ENCODE measurements at regions not wholly inside any gene's neighbourhood (a gene's known extent, or its start where the extent isn't known, plus 50 kb on each side); places are given as distances from the start of the nearest gene placed in this dataset.

DNA sequence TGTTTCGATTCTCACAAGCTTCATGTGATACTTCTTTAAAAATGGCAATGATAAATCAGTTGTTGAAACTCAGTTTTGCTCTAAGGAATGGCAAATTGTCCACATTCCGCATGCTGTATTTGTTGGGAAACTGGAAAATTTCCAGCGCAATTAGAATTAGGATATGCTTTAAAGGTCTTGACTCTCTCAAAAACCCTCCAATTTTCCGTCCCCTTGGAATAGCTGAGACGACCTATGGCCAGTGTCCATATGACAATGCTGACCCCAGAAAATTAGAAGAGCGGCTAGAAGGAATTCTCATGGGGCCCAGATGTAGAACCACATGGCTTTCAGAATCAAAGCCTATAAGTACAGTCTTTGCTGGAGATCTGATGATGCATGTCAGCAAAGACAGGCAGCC, 170.8 kb downstream of the TMEM18 start:
- no peaks in the 10 kb centered on the region for H3K36me3 Mint-ChIP-seq (ENCODE audit: low read depth)
- H3K27me3 Mint-ChIP-seq (ENCODE audit: low read depth): no peaks in the 10 kb centered on the region
- DNase-seq: no peak
- no peaks in the 10 kb centered on the region for H3K4me1 Mint-ChIP-seq (ENCODE audit: low read depth)
- no peak overlapping the region for H3K4me3 Mint-ChIP-seq
- no peaks in the 10 kb centered on the region for H3K9me3 Mint-ChIP-seq
- H3K27ac Mint-ChIP-seq: no peak overlapping the region
- intact Hi-C loops (cut with micrococcal nuclease): no loop called here
- CTCF ChIA-PET: no interaction called here

DNA sequence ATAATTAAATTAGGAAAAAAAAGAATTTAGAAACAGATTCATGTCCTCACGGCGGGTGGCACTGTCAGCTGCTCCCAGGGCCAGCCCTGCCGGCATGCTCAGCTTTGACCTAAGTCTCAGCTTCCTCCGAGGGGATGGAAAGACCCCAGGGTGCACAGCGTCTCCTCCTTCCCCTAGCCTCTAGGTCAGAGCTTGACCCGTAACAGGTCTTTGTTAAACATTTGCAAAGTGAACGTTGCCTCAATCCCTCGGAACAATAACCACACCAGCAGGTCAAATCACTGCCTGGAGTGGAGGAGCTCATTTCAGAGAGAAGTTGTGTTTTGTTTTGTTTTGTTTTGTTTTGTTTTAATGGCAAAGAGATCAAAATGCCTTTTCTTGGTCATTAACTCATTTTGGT, 171.3 kb downstream of the TMEM18 start:
- Mint-ChIP-seq H3K9me3 (no peaks in the 10 kb centered on the region), H3K4me3 (no peak overlapping the region), H3K4me1 (ENCODE audit: low read depth) (no peaks in the 10 kb centered on the region), H3K27ac (no peak overlapping the region), H3K36me3 (ENCODE audit: low read depth) (no peaks in the 10 kb centered on the region), H3K27me3 (ENCODE audit: low read depth) (no peaks in the 10 kb centered on the region)
- DNase-seq: no peak
- CTCF ChIA-PET: no interaction called here
- intact Hi-C loops (cut with micrococcal nuclease): no loop called here

- no peak overlapping the region for H3K27ac Mint-ChIP-seq
- H3K4me1 Mint-ChIP-seq (ENCODE audit: low read depth): no peaks in the 10 kb centered on the region
- H3K36me3 Mint-ChIP-seq (ENCODE audit: low read depth): no peaks in the 10 kb centered on the region
- no peak overlapping the region for H3K4me3 Mint-ChIP-seq
- no peak for DNase-seq
- H3K27me3 Mint-ChIP-seq (ENCODE audit: low read depth): peaks cover 4% of the 10 kb centered on the region
- intact Hi-C loops (cut with micrococcal nuclease): no loop called here
- no peaks in the 10 kb centered on the region for H3K9me3 Mint-ChIP-seq
- CTCF ChIA-PET: interaction anchor here (0.7 kb wide), 1 partner anchor 76 kb away, joined by 4 read pairs; no protein-coding TSS in a partner anchor
Observed at GRCh38 chr2:503288-503999, 173.8 kb downstream of the TMEM18 start.

DNA sequence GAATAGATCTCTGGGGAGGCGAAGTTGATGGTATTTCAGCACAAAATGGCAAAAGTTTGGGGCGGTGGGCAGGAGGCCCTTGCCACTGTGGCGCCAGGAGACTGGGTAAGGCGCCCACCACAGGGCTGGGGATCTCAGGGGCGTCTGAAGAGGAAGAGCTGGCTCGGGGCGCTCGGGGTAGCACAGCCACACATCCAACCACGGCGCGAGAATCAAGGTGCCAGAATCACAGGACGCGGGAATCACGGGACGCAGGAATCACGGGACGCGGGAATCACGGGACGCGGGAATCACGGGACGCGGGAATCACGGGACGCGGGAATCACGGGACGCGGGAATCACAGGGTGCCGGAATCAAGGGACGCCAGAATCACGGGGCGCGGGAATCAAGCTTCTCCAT, 174.4 kb downstream of the TMEM18 start:
- H3K27me3 Mint-ChIP-seq (ENCODE audit: low read depth): peaks cover 4% of the 10 kb centered on the region
- H3K4me1 Mint-ChIP-seq (ENCODE audit: low read depth): no peaks in the 10 kb centered on the region
- intact Hi-C loops (cut with micrococcal nuclease): no loop called here
- H3K27ac Mint-ChIP-seq: no peak overlapping the region
- DNase-seq: no peak
- CTCF ChIA-PET: interaction anchor here (0.7 kb wide), 1 partner anchor 76 kb away, joined by 4 read pairs; no protein-coding TSS in a partner anchor
- no peaks in the 10 kb centered on the region for H3K9me3 Mint-ChIP-seq
- no peak overlapping the region for H3K4me3 Mint-ChIP-seq
- H3K36me3 Mint-ChIP-seq (ENCODE audit: low read depth): no peaks in the 10 kb centered on the region

DNA sequence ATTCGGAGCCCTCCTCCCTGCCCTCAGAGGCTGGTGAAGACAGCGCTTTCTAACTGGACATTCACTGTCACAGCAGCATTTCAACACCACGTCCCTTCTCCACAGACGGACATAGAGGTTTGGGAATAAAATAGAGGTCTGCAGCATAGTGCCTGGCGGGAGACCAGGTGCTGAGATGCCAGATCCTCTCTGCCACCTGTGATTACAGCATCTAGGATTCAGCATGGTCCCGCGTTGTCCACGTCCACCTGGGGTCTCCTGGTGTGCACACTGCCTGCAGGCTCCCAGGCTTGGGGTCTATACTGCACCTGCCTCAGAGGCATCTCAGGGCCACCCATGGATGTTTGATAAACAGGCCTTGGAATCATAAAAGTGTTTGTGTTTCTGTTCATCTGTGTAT, 175.5 kb downstream of the TMEM18 start:
- peaks cover 8% of the 10 kb centered on the region for H3K27me3 Mint-ChIP-seq (ENCODE audit: low read depth)
- no peak for DNase-seq
- no peaks in the 10 kb centered on the region for H3K36me3 Mint-ChIP-seq (ENCODE audit: low read depth)
- H3K4me3 Mint-ChIP-seq: no peak overlapping the region
- CTCF ChIA-PET: interaction anchor here (0.8 kb wide), 1 partner anchor 58 kb away, joined by 3 read pairs; no protein-coding TSS in a partner anchor
- no peaks in the 10 kb centered on the region for H3K9me3 Mint-ChIP-seq
- intact Hi-C loops (cut with micrococcal nuclease): no loop called here
- no peak overlapping the region for H3K27ac Mint-ChIP-seq
- H3K4me1 Mint-ChIP-seq (ENCODE audit: low read depth): no peaks in the 10 kb centered on the region

DNA sequence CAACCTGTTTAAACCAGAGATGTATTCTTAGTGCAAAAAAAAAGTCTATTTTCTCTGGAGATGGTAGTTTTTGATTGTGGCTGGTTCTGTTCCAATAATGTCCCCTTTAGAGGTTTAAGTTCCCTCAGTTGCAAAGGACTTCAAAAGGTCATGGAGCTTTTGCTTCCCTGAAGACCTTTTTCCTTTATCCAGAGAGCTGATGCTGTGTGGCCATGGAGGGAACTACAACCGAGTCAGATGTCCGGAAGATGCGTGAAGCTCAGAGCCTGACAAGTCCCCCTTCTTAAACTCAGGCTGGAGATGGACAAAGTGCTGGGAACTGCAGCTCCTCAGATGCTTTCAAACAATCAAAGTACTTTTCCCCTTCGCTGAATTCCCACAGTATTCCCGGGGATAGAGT, 176.1 kb downstream of the TMEM18 start:
- Mint-ChIP-seq H3K36me3 (ENCODE audit: low read depth) (no peaks in the 10 kb centered on the region), H3K27ac (no peak overlapping the region), H3K4me1 (ENCODE audit: low read depth) (no peaks in the 10 kb centered on the region), H3K27me3 (ENCODE audit: low read depth) (peaks cover 8% of the 10 kb centered on the region), H3K4me3 (no peak overlapping the region), H3K9me3 (no peaks in the 10 kb centered on the region)
- intact Hi-C loops (cut with micrococcal nuclease): no loop called here
- no peak for DNase-seq
- CTCF ChIA-PET: interaction anchor here (0.8 kb wide), 1 partner anchor 58 kb away, joined by 3 read pairs; no protein-coding TSS in a partner anchor

DNA sequence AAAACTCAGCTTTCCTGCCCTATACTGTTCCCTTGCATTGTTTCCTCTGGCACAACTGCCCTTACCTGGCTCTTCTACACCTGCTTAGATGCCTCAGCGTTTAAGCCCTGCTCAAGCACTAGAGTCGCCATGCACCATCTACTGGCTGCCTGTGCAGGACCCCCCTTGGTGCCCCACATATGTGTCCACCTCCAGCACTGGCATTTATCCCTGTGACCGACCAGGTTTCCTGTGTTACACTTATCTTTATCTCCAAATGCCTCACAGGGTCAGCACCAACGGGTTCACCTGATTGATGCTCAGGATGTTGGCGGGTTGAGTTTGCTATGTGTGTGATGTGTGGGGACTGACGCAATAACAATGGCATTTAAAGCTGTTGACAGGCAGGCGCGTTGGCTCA, 177.5 kb downstream of the TMEM18 start:
- no peak for DNase-seq
- intact Hi-C loops (cut with micrococcal nuclease): no loop called here
- no peaks in the 10 kb centered on the region for H3K36me3 Mint-ChIP-seq (ENCODE audit: low read depth)
- no peak overlapping the region for H3K4me3 Mint-ChIP-seq
- no peak overlapping the region for H3K27ac Mint-ChIP-seq
- no peaks in the 10 kb centered on the region for H3K9me3 Mint-ChIP-seq
- H3K4me1 Mint-ChIP-seq (ENCODE audit: low read depth): no peaks in the 10 kb centered on the region
- CTCF ChIA-PET: no interaction called here
- H3K27me3 Mint-ChIP-seq (ENCODE audit: low read depth): peaks cover 10% of the 10 kb centered on the region

DNA sequence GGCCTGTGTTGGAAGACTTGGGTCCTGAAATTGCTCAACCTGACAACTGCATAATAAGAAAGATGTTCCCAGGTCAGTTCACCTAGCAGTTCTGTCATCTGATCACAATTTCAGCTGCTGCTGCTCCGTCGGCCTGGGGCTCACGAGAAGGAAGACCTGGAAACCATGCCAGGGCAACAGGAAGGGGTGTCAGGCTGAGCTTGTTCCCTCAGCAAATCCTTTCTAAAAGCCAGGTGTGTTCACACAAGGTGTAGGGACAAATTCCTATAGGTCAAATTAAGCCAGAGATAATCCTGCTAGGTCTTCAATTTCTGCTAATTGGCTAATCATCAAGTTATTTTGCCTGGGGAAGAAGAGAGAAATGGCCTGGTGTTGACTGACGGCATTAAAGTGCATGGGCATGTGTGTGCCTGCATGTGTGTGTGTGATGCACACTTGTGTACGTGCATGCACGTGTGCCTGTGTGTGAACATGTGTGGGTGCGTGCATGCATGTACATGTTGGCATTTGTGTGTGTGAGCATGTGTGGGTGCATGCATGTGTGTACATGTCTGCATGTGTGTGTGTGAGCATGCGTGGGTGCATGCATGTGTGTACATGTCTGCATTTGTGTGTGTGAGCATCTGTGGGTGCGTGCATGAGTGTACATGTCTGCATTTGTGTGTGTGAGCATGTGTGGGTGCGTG, 178.6 kb downstream of the TMEM18 start:
- no peak for DNase-seq
- no peak overlapping the region for H3K4me3 Mint-ChIP-seq
- H3K27ac Mint-ChIP-seq: no peak overlapping the region
- no peaks in the 10 kb centered on the region for H3K4me1 Mint-ChIP-seq (ENCODE audit: low read depth)
- CTCF ChIA-PET: no interaction called here
- intact Hi-C loops (cut with micrococcal nuclease): no loop called here
- peaks cover 10% of the 10 kb centered on the region for H3K27me3 Mint-ChIP-seq (ENCODE audit: low read depth)
- H3K9me3 Mint-ChIP-seq: no peaks in the 10 kb centered on the region
- H3K36me3 Mint-ChIP-seq (ENCODE audit: low read depth): no peaks in the 10 kb centered on the region

DNA sequence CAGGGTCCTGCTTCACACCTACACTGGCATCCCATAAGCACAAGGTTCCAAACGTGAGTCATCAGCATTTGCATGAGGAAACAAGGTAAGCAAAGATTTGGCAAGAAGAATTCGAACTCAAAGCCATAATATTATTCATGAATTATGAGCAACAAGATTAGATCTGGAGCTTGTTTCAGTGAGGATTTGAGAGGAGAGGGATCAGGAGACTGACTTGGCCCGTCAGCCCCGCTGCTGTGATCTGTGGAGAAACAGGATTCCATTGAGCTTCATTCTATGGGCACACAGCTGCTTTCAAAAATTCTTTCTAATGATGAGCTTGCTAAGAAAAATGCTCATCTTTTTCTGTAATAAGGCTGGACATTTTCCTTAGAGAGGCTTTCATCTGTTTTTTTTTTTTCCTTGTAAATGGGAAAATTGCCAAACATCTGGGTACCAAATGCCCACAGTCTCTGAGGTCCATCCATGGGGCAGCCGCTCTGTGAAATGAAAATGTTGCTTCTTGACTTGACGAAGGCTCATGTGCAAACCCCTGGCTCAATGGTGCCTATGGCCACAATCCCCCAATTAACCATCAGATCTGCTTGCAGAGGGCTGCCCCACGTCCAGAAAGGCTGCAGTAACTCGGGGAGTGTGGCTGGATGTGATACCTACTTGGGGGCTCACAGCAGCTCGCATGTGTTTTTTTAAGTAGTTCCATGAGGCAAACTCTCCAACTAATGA, 179.3 kb downstream of the TMEM18 start:
- no peaks in the 10 kb centered on the region for H3K4me1 Mint-ChIP-seq (ENCODE audit: low read depth)
- no peaks in the 10 kb centered on the region for H3K9me3 Mint-ChIP-seq
- CTCF ChIA-PET: interaction anchor here (0.6 kb wide), 1 partner anchor 32 kb away, joined by 3 read pairs; no protein-coding TSS in a partner anchor
- intact Hi-C loops (cut with micrococcal nuclease): no loop called here
- H3K27me3 Mint-ChIP-seq (ENCODE audit: low read depth): peaks cover 10% of the 10 kb centered on the region
- DNase-seq: no peak
- H3K27ac Mint-ChIP-seq: no peak overlapping the region
- H3K4me3 Mint-ChIP-seq: no peak overlapping the region
- no peaks in the 10 kb centered on the region for H3K36me3 Mint-ChIP-seq (ENCODE audit: low read depth)

DNA sequence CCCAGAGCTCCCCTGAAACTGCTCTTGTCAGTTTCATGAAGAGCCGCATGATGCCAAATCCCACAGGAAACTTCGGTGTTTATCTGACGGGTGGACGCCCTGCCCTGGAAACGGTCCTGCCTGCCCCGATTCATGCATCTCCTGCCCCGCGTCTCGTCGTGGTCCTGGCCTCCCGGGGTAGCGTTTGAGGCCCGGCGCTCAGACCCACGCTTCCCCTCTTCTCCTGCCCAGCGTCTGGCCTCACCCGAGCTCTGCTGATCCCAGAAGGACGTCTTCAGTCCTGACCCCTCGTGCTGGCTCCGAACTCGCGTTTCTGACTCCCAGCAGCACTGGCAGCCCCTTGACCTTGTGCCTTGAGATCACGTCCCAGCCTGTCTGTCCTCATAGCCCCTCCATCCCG, 180.5 kb downstream of the TMEM18 start:
- Mint-ChIP-seq H3K27ac (no peak overlapping the region), H3K4me3 (no peak overlapping the region), H3K36me3 (ENCODE audit: low read depth) (no peaks in the 10 kb centered on the region), H3K9me3 (no peaks in the 10 kb centered on the region), H3K27me3 (ENCODE audit: low read depth) (peaks cover 14% of the 10 kb centered on the region), H3K4me1 (ENCODE audit: low read depth) (no peaks in the 10 kb centered on the region)
- intact Hi-C loops (cut with micrococcal nuclease): no loop called here
- no peak for DNase-seq
- CTCF ChIA-PET: no interaction called here

- no peaks in the 10 kb centered on the region for H3K4me1 Mint-ChIP-seq (ENCODE audit: low read depth)
- intact Hi-C loops (cut with micrococcal nuclease): no loop called here
- CTCF ChIA-PET: no interaction called here
- DNase-seq: no peak
- H3K27ac Mint-ChIP-seq: no peak overlapping the region
- H3K27me3 Mint-ChIP-seq (ENCODE audit: low read depth): peaks cover 14% of the 10 kb centered on the region
- H3K36me3 Mint-ChIP-seq (ENCODE audit: low read depth): no peaks in the 10 kb centered on the region
- H3K4me3 Mint-ChIP-seq: no peak overlapping the region
- no peaks in the 10 kb centered on the region for H3K9me3 Mint-ChIP-seq
Observed at GRCh38 chr2:495745-496275, 181.4 kb downstream of the TMEM18 start.

DNA sequence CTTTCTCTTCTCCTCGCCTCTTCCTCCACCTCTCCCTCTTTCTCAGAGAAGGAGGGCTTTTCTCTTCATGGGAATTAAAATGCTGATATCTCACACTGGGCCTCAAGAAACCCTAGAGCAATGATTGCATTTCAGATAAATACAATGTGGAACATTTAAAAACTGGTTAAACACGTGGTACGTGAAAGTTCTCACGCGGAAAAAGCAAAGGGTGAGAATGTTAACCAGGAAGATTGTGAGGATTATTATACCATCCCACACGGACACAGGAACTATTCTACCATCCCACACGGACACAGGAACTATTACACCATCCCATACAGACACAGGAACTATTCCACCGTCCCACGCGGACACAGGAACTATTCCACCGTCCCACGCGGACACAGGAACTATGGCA, 182.4 kb downstream of the TMEM18 start:
- Mint-ChIP-seq H3K27me3 (ENCODE audit: low read depth) (peaks cover 14% of the 10 kb centered on the region), H3K4me1 (ENCODE audit: low read depth) (no peaks in the 10 kb centered on the region), H3K27ac (no peak overlapping the region), H3K36me3 (ENCODE audit: low read depth) (no peaks in the 10 kb centered on the region), H3K4me3 (no peak overlapping the region), H3K9me3 (no peaks in the 10 kb centered on the region)
- intact Hi-C loops (cut with micrococcal nuclease): no loop called here
- CTCF ChIA-PET: no interaction called here
- no peak for DNase-seq

Data from activated naive CD4-positive, alpha-beta T cell treated with anti-CD3 and anti-CD28 coated beads for 36 hours (primary cell).